ENCODE measurements at regions not wholly inside any gene's neighbourhood (a gene's known extent, or its start where the extent isn't known, plus 50 kb on each side); places are given as distances from the start of the nearest gene placed in this dataset.

DNA sequence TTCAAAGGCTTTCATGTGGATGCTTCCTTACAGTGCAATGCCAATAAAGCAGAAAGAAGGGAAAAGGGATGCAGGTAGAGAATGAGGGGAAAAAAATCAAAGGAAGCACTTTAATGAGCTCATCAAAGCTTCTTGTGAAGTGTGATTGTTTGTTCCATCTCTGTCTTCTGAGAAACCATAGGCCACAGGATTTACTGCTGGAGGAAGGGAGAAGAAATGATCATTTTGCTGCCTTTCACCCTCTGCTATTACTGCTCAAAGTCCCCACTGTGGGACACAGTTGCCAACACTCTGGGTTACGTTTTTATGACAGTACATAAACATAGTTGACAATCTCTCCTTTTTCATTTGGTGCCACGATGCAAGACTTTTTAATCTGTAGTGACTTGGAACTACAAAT lies 558.0 kb upstream of the TECRL start:
- TF ChIP-seq, protein P1, sequence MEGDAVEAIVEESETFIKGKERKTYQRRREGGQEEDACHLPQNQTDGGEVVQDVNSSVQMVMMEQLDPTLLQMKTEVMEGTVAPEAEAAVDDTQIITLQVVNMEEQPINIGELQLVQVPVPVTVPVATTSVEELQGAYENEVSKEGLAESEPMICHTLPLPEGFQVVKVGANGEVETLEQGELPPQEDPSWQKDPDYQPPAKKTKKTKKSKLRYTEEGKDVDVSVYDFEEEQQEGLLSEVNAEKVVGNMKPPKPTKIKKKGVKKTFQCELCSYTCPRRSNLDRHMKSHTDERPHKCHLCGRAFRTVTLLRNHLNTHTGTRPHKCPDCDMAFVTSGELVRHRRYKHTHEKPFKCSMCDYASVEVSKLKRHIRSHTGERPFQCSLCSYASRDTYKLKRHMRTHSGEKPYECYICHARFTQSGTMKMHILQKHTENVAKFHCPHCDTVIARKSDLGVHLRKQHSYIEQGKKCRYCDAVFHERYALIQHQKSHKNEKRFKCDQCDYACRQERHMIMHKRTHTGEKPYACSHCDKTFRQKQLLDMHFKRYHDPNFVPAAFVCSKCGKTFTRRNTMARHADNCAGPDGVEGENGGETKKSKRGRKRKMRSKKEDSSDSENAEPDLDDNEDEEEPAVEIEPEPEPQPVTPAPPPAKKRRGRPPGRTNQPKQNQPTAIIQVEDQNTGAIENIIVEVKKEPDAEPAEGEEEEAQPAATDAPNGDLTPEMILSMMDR (IDR thresholded peaks at IDR 0.05) = no peak
- TF ChIP-seq POLR2A (IDR thresholded peaks at IDR 0.05) = no peak

Data from right lobe of liver (tissue), 4 donors.